Body of pancreas (tissue), 4 donors: ENCODE measurements at regions not wholly inside any gene's neighbourhood (a gene's known extent, or its start where the extent isn't known, plus 50 kb on each side); places are given as distances from the start of the nearest gene placed in this dataset.

Experiments used
- POLR2A ChIP-seq, 3 donors: fragments of 450-650 bp; IDR thresholded peaks; one replicate each; pipeline ENCODE4 v1.6.1; 2016; ENCODE audit warnings: antibody characterized with exemption in 3 of 3, mild to moderate bottlenecking in 2 of 3
- TF ChIP-seq, protein P1 (sequence below), 7 experiments: fragments of 450-650 bp in 4 of 7; fragments of 200-600 bp in 3 of 7; sonication (generic) in 3 of 7; IDR thresholded peaks; one replicate each; pipeline ENCODE4 v1.5.1; 2016 to 2019; ENCODE audit warnings: antibody characterized with exemption in 7 of 7

DNA sequence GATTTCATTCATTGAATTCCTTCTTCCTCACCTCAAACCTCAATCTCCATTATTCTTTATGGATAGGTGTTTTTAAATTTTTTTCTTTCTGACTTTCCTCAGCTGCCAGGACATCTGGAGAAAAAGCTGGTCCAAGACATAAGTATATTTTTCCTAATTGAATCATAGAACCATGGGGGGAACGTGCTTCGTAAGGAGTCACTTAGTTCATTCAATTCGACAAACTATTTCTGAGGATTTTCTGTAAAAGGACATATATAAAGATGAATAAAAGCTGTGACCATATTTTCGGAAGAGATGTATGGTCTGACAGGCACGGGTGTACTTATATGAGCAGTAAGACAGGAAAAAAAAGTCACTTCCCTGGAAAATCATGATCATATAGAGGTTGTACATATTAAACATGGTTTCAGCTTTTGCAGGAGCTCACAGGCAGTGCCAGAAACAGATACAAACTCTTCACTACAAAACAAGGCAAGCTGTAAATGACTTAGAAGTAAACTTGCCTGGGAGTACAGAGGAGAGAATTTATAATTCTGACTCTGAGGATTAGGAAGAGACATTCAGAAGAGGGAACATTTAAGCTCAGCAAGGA, 88.2 kb upstream of the EGR2 start:
- TF ChIP-seq, protein P1, sequence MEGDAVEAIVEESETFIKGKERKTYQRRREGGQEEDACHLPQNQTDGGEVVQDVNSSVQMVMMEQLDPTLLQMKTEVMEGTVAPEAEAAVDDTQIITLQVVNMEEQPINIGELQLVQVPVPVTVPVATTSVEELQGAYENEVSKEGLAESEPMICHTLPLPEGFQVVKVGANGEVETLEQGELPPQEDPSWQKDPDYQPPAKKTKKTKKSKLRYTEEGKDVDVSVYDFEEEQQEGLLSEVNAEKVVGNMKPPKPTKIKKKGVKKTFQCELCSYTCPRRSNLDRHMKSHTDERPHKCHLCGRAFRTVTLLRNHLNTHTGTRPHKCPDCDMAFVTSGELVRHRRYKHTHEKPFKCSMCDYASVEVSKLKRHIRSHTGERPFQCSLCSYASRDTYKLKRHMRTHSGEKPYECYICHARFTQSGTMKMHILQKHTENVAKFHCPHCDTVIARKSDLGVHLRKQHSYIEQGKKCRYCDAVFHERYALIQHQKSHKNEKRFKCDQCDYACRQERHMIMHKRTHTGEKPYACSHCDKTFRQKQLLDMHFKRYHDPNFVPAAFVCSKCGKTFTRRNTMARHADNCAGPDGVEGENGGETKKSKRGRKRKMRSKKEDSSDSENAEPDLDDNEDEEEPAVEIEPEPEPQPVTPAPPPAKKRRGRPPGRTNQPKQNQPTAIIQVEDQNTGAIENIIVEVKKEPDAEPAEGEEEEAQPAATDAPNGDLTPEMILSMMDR (IDR thresholded peaks at IDR 0.05): no peak
- TF ChIP-seq POLR2A (IDR thresholded peaks at IDR 0.05): no peak
